ENCODE measurements at regions not wholly inside any gene's neighbourhood (a gene's known extent, or its start where the extent isn't known, plus 50 kb on each side); places are given as distances from the start of the nearest gene placed in this dataset.

DNA sequence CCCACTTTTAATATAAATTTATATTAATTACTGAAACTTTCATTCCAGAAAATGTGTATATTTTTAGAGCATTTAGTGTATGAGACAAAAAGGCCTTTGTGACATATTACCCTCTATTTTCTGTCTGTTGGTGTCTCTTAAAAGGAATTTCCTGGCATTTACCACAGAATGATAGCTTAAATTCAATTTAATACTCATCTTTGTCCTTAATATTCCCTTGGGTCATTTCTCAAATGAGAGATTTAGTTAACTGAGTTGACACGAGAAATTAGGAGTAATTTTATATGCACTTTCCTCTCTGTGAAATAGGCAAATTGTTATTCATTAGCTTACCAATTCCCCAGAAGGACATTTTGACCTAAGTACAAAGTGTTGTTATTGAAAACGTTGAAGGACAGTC is 101.7 kb upstream of the CTTNBP2 start:
- TF ChIP-seq EZH2 (optimal IDR thresholded peaks at IDR 0.05; ENCODE audit: low read depth, low read length) (no peak), EZH2phosphoT487 (IDR thresholded peaks at IDR 0.05; ENCODE audit: low read length) (no peak)
- TF ChIP-seq, protein P1, sequence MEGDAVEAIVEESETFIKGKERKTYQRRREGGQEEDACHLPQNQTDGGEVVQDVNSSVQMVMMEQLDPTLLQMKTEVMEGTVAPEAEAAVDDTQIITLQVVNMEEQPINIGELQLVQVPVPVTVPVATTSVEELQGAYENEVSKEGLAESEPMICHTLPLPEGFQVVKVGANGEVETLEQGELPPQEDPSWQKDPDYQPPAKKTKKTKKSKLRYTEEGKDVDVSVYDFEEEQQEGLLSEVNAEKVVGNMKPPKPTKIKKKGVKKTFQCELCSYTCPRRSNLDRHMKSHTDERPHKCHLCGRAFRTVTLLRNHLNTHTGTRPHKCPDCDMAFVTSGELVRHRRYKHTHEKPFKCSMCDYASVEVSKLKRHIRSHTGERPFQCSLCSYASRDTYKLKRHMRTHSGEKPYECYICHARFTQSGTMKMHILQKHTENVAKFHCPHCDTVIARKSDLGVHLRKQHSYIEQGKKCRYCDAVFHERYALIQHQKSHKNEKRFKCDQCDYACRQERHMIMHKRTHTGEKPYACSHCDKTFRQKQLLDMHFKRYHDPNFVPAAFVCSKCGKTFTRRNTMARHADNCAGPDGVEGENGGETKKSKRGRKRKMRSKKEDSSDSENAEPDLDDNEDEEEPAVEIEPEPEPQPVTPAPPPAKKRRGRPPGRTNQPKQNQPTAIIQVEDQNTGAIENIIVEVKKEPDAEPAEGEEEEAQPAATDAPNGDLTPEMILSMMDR (IDR thresholded peaks at IDR 0.05; ENCODE audit: low read length), result no peak

Measured in MM.1S (cell line).